Parathyroid adenoma (tissue), 2 donors: ENCODE measurements at regions not wholly inside any gene's neighbourhood (a gene's known extent, or its start where the extent isn't known, plus 50 kb on each side); places are given as distances from the start of the nearest gene placed in this dataset.

Experiments
- H2AFZ ChIP-seq: fragments of 300-600 bp; sonication (generic); one replicate; pipeline ENCODE4 v1.7.0; 2017; ENCODE audit warnings: antibody characterized with exemption, mild to moderate bottlenecking
- H3K27ac ChIP-seq: fragments of 300-600 bp; sonication (generic); one replicate; pipeline ENCODE4 v1.7.0; 2017
- H3K27me3 ChIP-seq: fragments of 300-600 bp; sonication (generic); one replicate; pipeline ENCODE4 v1.7.0; 2017; ENCODE audit warnings: low read length; ENCODE audit not compliant: control insufficient read depth, insufficient read depth
- H3K36me3 ChIP-seq: fragments of 300-600 bp; sonication (generic); one replicate; pipeline ENCODE4 v1.7.0; 2017; ENCODE audit warnings: low read length; ENCODE audit not compliant: control insufficient read depth, insufficient read depth
- H3K4me1 ChIP-seq: fragments of 300-600 bp; sonication (generic); one replicate; pipeline ENCODE4 v1.7.0; 2017; ENCODE audit warnings: control low read depth
- H3K4me2 ChIP-seq: fragments of 300-600 bp; sonication (generic); one replicate; pipeline ENCODE4 v1.7.0; 2017; ENCODE audit warnings: low read length
- H3K4me3 ChIP-seq: fragments of 300-600 bp; sonication (generic); one replicate; pipeline ENCODE4 v1.7.0; 2017; ENCODE audit warnings: low read depth, low read length
- H3K79me2 ChIP-seq: fragments of 300-600 bp; sonication (generic); one replicate; pipeline ENCODE4 v1.7.0; 2017; ENCODE audit warnings: control low read depth
- H3K9ac ChIP-seq: fragments of 300-600 bp; sonication (generic); one replicate; pipeline ENCODE4 v1.7.0; 2017; ENCODE audit warnings: mild to moderate bottlenecking
- H3K9me3 ChIP-seq: fragments of 300-600 bp; sonication (generic); one replicate; pipeline ENCODE4 v1.7.0; 2017; ENCODE audit warnings: low read length; ENCODE audit not compliant: control insufficient read depth
- CTCF ChIP-seq: fragments of 300-600 bp; sonication (generic); IDR thresholded peaks from one replicate; pipeline ENCODE4 v1.7.0; 2017; ENCODE audit warnings: antibody characterized with exemption, mild to moderate bottlenecking
- donor health status: primary hyperparathyroidism.

GRCh38 chr3:76147846-76148245, 362.5 kb upstream of the ZNF717 start:
- no peaks in the 10 kb centered on the region for H3K4me1 ChIP-seq
- no peak overlapping the region for H3K27ac ChIP-seq
- H3K4me3 ChIP-seq = no peak overlapping the region
- no peaks in the 10 kb centered on the region for H3K36me3 ChIP-seq
- no peak overlapping the region for H2AFZ ChIP-seq
- TF ChIP-seq CTCF = no peak
- no peaks in the 10 kb centered on the region for H3K79me2 ChIP-seq
- no peak overlapping the region for H3K9ac ChIP-seq
- H3K27me3 ChIP-seq = no peaks in the 10 kb centered on the region
- no peak overlapping the region for H3K4me2 ChIP-seq
- no peaks in the 10 kb centered on the region for H3K9me3 ChIP-seq

GRCh38 chr3:76152028-76152427, 366.7 kb upstream of the ZNF717 start:
- Histone ChIP-seq H3K36me3 (no peaks in the 10 kb centered on the region), H3K9ac (no peak overlapping the region), H3K4me2 (no peak overlapping the region), H3K4me3 (no peak overlapping the region), H3K4me1 (no peaks in the 10 kb centered on the region), H3K9me3 (no peaks in the 10 kb centered on the region), H3K79me2 (no peaks in the 10 kb centered on the region), H3K27me3 (no peaks in the 10 kb centered on the region), H2AFZ (no peak overlapping the region), H3K27ac (no peak overlapping the region)
- no peak for TF ChIP-seq CTCF

- no peaks in the 10 kb centered on the region for H3K9me3 ChIP-seq
Measured at GRCh38 chr3:76161856-76162255, 376.5 kb upstream of the ZNF717 start.

DNA sequence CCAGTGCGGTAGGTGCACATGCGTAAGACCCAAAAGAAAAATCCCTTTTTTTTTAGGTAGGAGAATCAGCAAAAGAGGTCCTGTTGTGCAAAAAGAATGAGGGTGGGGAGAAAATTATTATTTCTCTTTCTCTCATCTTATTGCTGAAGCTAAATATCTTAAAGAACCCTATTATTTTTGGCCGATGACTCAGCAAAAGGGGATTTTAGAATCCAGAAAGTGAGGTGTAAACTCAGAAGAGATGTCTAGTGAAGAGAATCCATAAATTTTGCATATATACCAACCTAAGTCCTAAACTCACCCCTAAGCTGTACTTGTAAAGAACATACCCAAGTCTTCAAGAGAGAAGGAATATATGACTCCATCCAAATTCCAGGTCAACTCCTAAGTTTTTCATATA, 386.3 kb upstream of the ZNF717 start:
- Histone ChIP-seq H3K4me1 (no peaks in the 10 kb centered on the region), H3K79me2 (peaks cover 5% of the 10 kb centered on the region), H3K27ac (no peak overlapping the region), H3K36me3 (no peaks in the 10 kb centered on the region), H3K27me3 (no peaks in the 10 kb centered on the region), H3K4me2 (no peak overlapping the region), H3K4me3 (no peak overlapping the region), H2AFZ (no peak overlapping the region), H3K9ac (no peak overlapping the region), H3K9me3 (no peaks in the 10 kb centered on the region)
- TF ChIP-seq CTCF = no peak

More at GRCh38 chr3:76161856-76162255, 376.5 kb upstream of the ZNF717 start:
- Histone ChIP-seq H3K4me2 (no peak overlapping the region), H3K79me2 (no peaks in the 10 kb centered on the region), H3K36me3 (no peaks in the 10 kb centered on the region), H3K27me3 (no peaks in the 10 kb centered on the region), H3K27ac (no peak overlapping the region), H2AFZ (no peak overlapping the region), H3K4me3 (no peak overlapping the region), H3K4me1 (no peaks in the 10 kb centered on the region), H3K9ac (no peak overlapping the region)
- no peak for TF ChIP-seq CTCF

DNA sequence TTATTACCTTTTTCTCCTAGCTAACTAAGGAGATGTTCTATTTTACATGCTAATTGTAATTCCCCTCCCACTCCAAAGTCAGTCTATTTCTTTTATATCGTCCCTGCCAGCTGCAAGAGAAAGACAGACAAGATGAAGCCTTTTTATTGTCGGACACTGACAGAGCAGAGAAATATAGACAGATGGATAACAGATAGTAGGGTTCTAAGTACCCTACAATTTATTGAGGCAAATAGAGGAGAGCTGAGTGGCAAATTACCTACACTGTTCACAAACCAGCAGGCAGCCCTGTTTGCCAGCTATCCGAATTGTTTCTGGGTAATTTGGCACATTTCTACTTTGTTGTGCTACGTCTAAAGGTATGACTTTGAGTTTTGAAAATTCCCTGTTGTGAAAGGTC, 392.3 kb upstream of the ZNF717 start:
- no peaks in the 10 kb centered on the region for H3K27me3 ChIP-seq
- peaks cover 8% of the 10 kb centered on the region for H3K4me1 ChIP-seq
- no peak overlapping the region for H3K9ac ChIP-seq
- no peak overlapping the region for H3K4me3 ChIP-seq
- H3K79me2 ChIP-seq = peaks cover 2% of the 10 kb centered on the region
- H3K36me3 ChIP-seq = no peaks in the 10 kb centered on the region
- H2AFZ ChIP-seq = no peak overlapping the region
- no peak for TF ChIP-seq CTCF
- no peak overlapping the region for H3K27ac ChIP-seq
- no peak overlapping the region for H3K4me2 ChIP-seq
- no peaks in the 10 kb centered on the region for H3K9me3 ChIP-seq
